ENCODE measurements at regions not wholly inside any gene's neighbourhood (a gene's known extent, or its start where the extent isn't known, plus 50 kb on each side); places are given as distances from the start of the nearest gene placed in this dataset.

GRCh38 chr15:94770199-94770598, 538.8 kb downstream of the MCTP2 start:
- TF ChIP-seq CTCF (IDR thresholded peaks at IDR 0.05) (no peak), POLR2AphosphoS5 (IDR thresholded peaks at IDR 0.05) (no peak)
